Muscle of back (tissue), 3 donors: ENCODE measurements at regions not wholly inside any gene's neighbourhood (a gene's known extent, or its start where the extent isn't known, plus 50 kb on each side); places are given as distances from the start of the nearest gene placed in this dataset.

ENCODE experiments used
- DNase-seq, 3 donors: peaks; one replicate each; pipeline versions ENCODE4 v3.0.0 to v3.0.0-alpha.2; 2013

DNA sequence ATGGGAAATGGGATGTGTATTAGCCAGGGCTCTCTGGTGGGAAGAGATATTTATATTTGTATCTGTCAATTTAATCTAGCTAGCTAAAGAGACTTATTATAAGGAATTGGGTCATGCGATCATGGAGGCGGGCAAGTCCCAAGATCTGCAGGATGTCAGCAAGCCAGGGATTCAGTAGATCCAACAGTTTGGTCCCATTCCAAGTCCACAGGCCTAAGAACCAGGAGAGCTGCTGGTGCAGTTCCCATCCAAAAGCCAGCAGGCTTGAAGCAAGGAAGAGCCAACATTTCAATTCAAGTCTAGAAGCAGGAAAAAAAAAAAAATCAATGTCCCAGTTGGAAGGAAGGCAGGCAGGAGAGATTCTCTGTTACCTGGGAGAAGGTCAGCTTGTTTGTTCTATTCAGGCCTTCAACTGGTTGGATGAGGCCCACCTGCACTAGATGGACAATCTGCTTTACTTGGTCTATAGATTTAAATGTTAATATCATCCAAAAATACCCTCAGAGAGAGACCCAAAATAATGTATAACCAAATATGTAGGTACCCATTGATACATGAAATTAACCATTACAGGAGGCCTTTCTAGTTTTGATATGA lies 60.7 kb upstream of the BCAT1 start:
- no peak for DNase-seq

DNA sequence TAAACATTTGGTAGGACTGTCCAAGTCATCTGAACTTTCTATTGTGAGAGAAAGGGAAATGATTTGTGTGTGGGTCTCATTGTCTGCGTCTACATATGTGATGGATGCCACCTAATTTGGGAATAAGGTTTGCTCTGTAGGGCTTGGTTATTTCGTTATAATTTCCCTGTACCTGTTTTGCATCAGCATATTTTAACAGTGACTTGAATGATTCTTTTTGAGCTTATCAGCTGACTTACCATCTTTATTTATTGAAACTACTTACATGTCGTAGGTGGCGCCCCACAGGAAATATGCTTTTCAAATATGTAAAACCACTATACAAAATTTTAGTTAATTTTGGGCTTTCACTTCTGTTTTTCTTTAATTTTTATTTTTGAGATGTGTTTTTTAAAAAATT lies 56.5 kb upstream of the BCAT1 start:
- DNase-seq = no peak

DNA sequence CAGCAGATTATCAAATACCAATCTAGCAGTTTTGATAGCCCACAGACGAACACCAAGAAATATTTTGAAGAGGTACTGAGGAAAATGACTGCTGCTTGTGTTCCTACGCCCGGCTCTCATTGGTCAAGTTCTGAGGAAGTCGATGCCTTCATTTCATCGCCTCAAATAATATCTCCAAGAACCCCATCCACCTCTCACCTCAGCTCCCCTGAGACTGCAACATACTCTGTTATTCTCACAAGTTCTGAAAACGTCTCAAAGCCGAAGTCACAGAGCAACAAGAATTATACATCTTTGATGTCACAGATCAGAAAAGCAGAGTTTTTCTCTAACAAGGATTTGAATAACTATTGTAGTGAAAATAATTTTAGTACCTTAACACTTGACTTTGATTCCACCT lies 55.5 kb upstream of the BCAT1 start:
- DNase-seq = no peak

- no peak for DNase-seq
Measured at GRCh38 chr12:25001311-25001710, 52.4 kb upstream of the BCAT1 start.
